ENCODE measurements at regions not wholly inside any gene's neighbourhood (a gene's known extent, or its start where the extent isn't known, plus 50 kb on each side); places are given as distances from the start of the nearest gene placed in this dataset.

DNA sequence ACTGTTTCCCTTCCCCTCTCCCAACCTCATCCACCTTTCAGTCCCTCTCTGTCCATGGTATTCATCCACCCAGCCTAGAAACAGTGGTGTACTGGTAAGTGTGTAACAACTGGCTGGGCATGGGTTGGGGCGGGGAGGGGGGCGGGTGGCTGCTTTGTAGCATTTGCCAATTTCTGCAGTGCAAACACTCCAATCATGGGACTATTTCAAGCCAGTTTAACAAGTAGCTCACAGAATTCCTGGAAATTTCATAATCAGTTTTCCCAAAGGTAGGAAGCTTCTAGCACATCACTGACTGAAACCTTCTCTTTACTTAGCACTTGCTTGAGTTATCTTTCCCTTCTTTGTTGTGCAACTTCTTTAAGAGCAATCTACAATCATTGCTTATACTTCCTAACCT is 100.8 kb upstream of the WASF3 start:
- TF ChIP-seq, protein P1, sequence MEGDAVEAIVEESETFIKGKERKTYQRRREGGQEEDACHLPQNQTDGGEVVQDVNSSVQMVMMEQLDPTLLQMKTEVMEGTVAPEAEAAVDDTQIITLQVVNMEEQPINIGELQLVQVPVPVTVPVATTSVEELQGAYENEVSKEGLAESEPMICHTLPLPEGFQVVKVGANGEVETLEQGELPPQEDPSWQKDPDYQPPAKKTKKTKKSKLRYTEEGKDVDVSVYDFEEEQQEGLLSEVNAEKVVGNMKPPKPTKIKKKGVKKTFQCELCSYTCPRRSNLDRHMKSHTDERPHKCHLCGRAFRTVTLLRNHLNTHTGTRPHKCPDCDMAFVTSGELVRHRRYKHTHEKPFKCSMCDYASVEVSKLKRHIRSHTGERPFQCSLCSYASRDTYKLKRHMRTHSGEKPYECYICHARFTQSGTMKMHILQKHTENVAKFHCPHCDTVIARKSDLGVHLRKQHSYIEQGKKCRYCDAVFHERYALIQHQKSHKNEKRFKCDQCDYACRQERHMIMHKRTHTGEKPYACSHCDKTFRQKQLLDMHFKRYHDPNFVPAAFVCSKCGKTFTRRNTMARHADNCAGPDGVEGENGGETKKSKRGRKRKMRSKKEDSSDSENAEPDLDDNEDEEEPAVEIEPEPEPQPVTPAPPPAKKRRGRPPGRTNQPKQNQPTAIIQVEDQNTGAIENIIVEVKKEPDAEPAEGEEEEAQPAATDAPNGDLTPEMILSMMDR (IDR thresholded peaks at IDR 0.05; ENCODE audit: low read depth, low read length, missing control alignments), result no peak
- no peak overlapping the region for H3K4me3 ChIP-seq (ENCODE audit: low read depth, low read length)
- no peak for DNase-seq (ENCODE audit: low read depth)

DNA sequence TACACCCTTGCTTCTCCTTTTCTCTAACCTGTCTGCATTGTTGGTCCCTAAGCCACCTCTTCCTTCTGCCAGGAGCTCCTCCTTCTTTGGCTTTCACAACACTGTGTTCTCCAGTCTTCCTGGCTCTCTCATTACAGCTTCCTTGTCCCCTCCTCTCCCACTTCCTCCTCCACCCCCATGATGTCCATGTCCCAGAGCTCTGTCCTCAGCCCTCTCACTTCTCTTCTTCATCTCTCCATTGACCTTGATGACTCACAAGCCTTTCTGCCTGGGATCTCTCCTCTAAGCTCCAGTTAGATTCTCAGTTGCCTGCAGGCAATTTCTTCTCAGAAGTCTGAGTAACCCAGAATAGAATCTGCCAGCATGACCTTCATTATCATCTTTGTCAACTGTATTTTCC is 100.3 kb upstream of the WASF3 start:
- DNase-seq (ENCODE audit: low read depth), result no peak
- no peak overlapping the region for H3K4me3 ChIP-seq (ENCODE audit: low read depth, low read length)
- TF ChIP-seq, protein P1 (IDR thresholded peaks at IDR 0.05; ENCODE audit: low read depth, low read length, missing control alignments), result no peak

DNA sequence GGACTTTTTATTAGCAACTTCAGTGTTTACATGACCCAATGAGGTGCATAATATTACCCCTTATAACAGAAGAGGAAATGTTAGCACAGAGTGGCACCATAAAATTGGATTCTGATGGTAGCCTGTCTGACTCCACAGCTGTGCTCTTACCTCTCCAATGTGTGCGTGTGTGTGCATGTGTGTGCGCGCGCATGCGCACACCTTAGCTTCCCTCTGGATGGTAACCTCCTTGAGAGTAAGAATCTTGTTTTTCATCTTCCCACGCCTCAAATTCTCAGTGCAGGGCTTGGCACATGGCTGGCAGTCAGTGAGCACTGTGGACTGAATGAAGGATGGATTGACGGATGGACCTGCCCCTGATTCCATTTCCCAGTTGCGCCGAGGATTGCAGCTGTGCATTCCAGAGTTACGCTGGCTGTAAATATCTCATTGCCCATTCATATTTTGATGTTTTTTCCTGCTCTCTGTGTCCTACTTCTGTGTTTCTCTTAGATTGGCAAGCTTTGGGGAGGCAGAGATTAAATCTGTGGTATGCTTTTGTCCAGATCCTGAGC is 99.2 kb upstream of the WASF3 start:
- TF ChIP-seq, protein P1 (IDR thresholded peaks at IDR 0.05; ENCODE audit: low read depth, low read length, missing control alignments), result no peak
- DNase-seq (ENCODE audit: low read depth), result no peak
- no peak overlapping the region for H3K4me3 ChIP-seq (ENCODE audit: low read depth, low read length)

DNA sequence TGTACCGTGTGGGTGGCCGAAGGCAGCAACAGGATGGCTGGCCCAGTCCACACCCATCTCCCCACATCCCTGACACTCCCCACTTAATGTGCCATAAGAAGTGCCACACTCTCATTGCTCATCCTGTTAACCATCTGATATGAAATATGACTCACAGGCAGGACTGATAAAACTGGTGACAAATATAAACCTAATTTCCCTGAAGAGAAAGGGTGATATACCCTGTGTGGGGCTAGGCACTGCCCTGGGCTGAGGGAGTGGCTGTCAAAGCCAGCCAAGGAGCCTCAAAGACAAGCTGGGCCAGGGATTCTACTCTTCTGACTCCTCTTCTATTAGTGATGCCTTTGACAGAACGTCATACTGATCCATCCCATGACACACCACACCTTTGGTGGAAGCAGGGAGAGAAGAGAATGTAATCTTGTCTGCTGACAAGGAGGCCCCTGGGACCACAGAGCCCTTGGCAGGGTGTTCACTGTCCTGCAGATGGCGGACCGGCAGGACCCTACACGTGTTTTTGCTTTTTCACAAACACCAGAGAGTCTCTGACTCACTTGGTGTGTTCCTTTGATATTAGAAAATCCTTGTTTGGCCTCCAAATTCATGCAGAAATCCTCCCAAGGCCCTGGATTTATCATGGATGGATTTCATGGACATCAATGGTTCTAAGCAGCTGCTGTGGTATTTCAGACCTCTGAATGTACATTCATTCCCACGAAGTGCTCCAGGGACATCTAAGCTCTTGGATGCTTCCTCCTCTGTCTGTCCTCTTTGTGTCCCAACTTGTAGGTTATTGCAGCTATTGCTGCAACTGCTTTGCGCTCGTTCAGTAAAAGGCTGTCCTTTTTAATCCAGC is 98.0 kb upstream of the WASF3 start:
- DNase-seq (ENCODE audit: low read depth), result no peak

DNA sequence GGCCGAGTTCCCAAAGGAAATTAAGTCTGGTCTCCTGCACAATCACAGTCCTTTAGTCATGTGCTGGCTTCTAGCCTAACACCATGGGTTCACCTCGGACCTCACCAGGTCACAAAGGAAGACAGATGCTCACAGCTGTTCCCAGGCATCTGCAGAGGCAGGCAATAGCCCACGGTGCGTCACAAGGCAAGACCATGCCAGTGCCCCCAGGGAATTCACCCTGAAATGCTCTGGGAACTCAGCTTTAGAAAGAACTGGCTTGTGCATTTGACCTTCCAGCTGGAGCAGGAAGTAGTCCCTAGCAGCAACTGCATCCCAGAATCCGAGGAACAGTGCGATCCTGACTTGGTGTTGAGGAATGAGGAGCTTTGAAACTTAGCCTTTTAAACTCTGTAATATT is 96.8 kb upstream of the WASF3 start:
- TF ChIP-seq, protein P1 (IDR thresholded peaks at IDR 0.05; ENCODE audit: low read depth, low read length, missing control alignments), result no peak
- DNase-seq (ENCODE audit: low read depth), result no peak
- no peak overlapping the region for H3K4me3 ChIP-seq (ENCODE audit: low read depth, low read length)

More for the DNA sequence above, 98.0 kb upstream of the WASF3 start:
- no peak overlapping the region for H3K4me3 ChIP-seq (ENCODE audit: low read depth, low read length)
- TF ChIP-seq, protein P1 (IDR thresholded peaks at IDR 0.05; ENCODE audit: low read depth, low read length, missing control alignments), result no peak

DNA sequence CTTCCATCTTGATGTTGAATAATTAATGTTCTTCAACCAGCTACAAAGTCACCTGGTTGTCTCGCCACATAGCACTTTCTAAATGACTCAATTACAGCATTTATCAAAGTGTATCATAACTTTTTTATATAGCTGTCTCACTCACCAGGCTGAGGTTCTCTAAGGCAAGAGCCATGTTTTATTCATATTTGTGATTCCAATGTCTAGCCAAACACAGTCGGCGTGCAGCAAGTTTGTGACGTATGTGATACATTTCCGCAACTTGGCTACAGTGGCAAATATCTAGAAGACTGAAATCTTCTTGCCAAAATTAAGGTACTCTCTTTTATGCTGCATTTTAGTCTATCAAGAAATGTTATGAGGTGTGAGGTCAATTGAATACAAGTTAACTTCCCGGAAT is 94.2 kb upstream of the WASF3 start:
- no peak overlapping the region for H3K4me3 ChIP-seq (ENCODE audit: low read depth, low read length)
- TF ChIP-seq, protein P1 (IDR thresholded peaks at IDR 0.05; ENCODE audit: low read depth, low read length, missing control alignments), result no peak
- no peak for DNase-seq (ENCODE audit: low read depth)

Measured in GM12864 (cell line).